Thyroid gland (tissue), 4 donors: ENCODE measurements at regions not wholly inside any gene's neighbourhood (a gene's known extent, or its start where the extent isn't known, plus 50 kb on each side); places are given as distances from the start of the nearest gene placed in this dataset.

ENCODE experiments used
- DNase-seq, 2 donors: peaks; one replicate each; pipeline ENCODE4 v3.0.0-alpha.2; 2019
- H3K27ac ChIP-seq, 3 donors: fragments of 200-600 bp; sonication (generic); 1 replicate in 2 of 3; 2 replicates in 1 of 3; pipeline ENCODE4 v1.5.1; 2016 to 2019; ENCODE audit warnings: mild to moderate bottlenecking in 1 of 3, moderate library complexity in 1 of 3
- H3K27me3 ChIP-seq: fragments of 200-600 bp; sonication (generic); one replicate; pipeline ENCODE4 v1.5.1; 2019
- H3K36me3 ChIP-seq, 2 donors: fragments of 200-600 bp; sonication (generic); one replicate each; pipeline ENCODE4 v1.5.1; 2016 to 2019
- H3K4me1 ChIP-seq, 2 donors: fragments of 200-600 bp; sonication (generic); one replicate each; pipeline ENCODE4 v1.5.1; 2017 to 2019
- H3K4me3 ChIP-seq, 3 donors: fragments of 200-600 bp; sonication (generic); replicated peaks in 1 of 3; 1 replicate in 2 of 3; 2 replicates in 1 of 3; pipeline ENCODE4 v1.5.1; 2016; ENCODE audit warnings: mild to moderate bottlenecking in 1 of 3
- H3K9me3 ChIP-seq: fragments of 200-600 bp; sonication (generic); one replicate; pipeline ENCODE4 v1.5.1; 2017
- POLR2A ChIP-seq, 2 donors: fragments of 450-650 bp; IDR thresholded peaks; one replicate each; pipeline ENCODE4 v1.6.1; 2017; ENCODE audit warnings: antibody characterized with exemption in 2 of 2, mild to moderate bottlenecking in 2 of 2, moderate library complexity in 1 of 2
- WGBS, 2 donors: methylation state at CpG; one replicate each; pipeline ENCODE4 v1.1.5; 2017; 5-methylcytosine and 5-hydroxymethylcytosine counted together
- intact Hi-C: fragments of 100-400 bp; cut with DNase I; formaldehyde crosslinking; loops from one replicate; pipeline ENCODE4 v1.15.1; 2023
- TF ChIP-seq, protein P1 (sequence below), 6 experiments: fragments of 200-600 bp in 3 of 6; fragments of 450-650 bp in 3 of 6; sonication (generic) in 3 of 6; IDR thresholded peaks; one replicate each; pipeline ENCODE4 v1.5.1; 2016 to 2019; ENCODE audit warnings: antibody characterized with exemption in 6 of 6, mild to moderate bottlenecking in 2 of 6, inconsistent platforms in 1 of 6, moderate library complexity in 1 of 6

DNA sequence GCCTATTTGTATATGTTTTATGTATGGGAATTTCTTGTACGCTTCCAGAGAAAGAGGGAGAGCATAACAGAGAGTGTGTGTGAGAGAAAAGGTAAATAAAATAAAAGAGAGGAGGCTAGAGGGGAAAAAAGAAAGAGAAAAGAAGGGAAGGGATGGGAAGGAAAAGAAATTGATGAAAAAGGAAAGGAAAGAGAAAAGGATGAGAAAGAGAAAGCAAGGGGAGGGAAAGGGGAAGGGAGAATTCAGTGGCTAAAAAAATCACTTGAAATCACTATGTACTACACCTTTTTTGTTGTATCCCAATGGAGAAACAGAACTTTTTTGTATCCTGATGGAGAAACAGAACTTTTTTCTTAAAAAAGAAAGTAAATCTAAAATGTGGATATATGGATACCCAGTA, 165.5 kb upstream of the MBNL1 start:
- Histone ChIP-seq H3K4me3 (no peak overlapping the region), H3K4me1 (no peaks in the 10 kb centered on the region), H3K9me3 (no peaks in the 10 kb centered on the region), H3K27ac (no peak overlapping the region), H3K36me3 (no peaks in the 10 kb centered on the region), H3K27me3 (no peaks in the 10 kb centered on the region)
- intact Hi-C loops, result no loop called here
- 96 to 97% methylated on average over 1 of the region's 1 CpG for WGBS, 2 donors
- TF ChIP-seq POLR2A (IDR thresholded peaks at IDR 0.05), result no peak
- TF ChIP-seq, protein P1, sequence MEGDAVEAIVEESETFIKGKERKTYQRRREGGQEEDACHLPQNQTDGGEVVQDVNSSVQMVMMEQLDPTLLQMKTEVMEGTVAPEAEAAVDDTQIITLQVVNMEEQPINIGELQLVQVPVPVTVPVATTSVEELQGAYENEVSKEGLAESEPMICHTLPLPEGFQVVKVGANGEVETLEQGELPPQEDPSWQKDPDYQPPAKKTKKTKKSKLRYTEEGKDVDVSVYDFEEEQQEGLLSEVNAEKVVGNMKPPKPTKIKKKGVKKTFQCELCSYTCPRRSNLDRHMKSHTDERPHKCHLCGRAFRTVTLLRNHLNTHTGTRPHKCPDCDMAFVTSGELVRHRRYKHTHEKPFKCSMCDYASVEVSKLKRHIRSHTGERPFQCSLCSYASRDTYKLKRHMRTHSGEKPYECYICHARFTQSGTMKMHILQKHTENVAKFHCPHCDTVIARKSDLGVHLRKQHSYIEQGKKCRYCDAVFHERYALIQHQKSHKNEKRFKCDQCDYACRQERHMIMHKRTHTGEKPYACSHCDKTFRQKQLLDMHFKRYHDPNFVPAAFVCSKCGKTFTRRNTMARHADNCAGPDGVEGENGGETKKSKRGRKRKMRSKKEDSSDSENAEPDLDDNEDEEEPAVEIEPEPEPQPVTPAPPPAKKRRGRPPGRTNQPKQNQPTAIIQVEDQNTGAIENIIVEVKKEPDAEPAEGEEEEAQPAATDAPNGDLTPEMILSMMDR (IDR thresholded peaks at IDR 0.05), result no peak
- DNase-seq, result no peak

DNA sequence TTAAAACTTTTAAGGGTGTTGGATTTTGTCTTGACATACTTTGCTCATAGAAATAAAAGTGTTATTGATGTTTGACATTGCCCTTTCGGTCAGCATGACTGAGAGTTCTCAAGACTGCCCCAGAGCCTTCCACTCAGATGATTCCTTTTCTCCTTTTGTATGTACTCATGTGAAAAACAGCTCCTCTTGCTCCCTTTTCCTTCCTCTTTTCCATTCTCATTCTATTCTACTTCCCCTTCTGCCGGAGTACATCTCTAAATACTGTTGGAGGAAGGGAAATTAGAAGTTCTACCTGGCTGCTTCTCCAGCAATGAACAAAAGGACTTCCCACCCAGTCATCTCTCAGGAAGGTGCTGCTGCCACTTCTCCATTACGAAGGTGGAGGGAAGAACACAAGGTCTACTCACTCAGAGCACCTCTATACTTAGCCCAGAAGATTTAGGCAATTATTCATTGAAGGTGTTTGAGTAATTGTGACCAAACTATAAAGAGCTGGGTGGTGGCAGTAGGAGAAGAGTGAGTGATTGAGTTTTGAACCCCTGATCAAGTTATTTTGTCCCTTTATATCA, 163.8 kb upstream of the MBNL1 start:
- Histone ChIP-seq H3K27ac (no peak overlapping the region), H3K9me3 (no peaks in the 10 kb centered on the region), H3K4me1 (no peaks in the 10 kb centered on the region), H3K36me3 (no peaks in the 10 kb centered on the region), H3K4me3 (no peak overlapping the region), H3K27me3 (no peaks in the 10 kb centered on the region)
- no peak for TF ChIP-seq POLR2A (IDR thresholded peaks at IDR 0.05)
- TF ChIP-seq, protein P1 (IDR thresholded peaks at IDR 0.05), result no peak
- intact Hi-C loops, result no loop called here
- no peak for DNase-seq
- 85 to 86% methylated on average over 3 of the region's 3 CpGs for WGBS, 2 donors

DNA sequence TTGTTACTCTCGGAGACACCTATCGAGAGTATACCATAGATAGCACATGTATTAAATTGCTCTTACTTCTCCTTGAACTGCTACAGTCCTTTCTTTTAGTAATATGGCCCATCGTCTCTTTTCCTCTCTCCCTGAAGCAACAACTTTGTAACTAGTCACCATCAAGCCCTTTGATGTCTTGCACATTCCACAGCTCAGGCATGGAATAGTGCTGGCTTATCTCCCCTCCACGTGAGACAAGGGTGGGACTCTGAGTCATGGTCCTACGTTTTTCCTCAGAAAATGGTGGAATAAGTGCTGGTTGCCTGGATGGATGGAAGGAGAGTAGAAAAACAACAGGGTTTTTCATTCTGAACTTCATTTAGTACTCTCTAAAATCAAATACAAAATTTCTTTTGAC, 163.3 kb upstream of the MBNL1 start:
- H3K4me3 ChIP-seq, result no peak overlapping the region
- no peak overlapping the region for H3K27ac ChIP-seq
- H3K36me3 ChIP-seq, result no peaks in the 10 kb centered on the region
- H3K9me3 ChIP-seq, result no peaks in the 10 kb centered on the region
- no peaks in the 10 kb centered on the region for H3K27me3 ChIP-seq
- DNase-seq, result no peak
- intact Hi-C loops, result no loop called here
- TF ChIP-seq POLR2A (IDR thresholded peaks at IDR 0.05), result no peak
- TF ChIP-seq, protein P1 (IDR thresholded peaks at IDR 0.05), result no peak
- H3K4me1 ChIP-seq, result no peaks in the 10 kb centered on the region
- WGBS, 2 donors, result 74 to 76% methylated on average over 5 of the region's 5 CpGs

DNA sequence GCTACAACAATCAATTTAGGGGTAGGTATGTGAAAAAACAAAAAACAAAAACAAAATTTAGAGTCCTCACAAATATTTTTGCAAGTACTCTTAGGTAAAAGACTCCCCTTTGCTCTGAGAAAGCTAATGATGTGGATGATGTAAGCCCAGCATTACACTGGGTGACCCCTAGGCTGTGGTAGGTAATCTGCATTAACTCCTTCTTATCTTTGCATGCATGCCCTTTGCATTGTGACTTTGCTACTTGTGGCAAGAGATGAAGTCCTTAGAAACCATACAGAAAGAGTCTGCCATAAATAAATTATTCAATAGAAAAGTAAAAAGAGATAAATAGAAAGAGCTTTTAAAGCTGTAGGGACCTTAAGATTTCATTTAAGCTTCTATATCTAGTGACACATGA, 159.7 kb upstream of the MBNL1 start:
- Histone ChIP-seq H3K4me3 (no peak overlapping the region), H3K36me3 (no peaks in the 10 kb centered on the region), H3K4me1 (no peaks in the 10 kb centered on the region), H3K9me3 (no peaks in the 10 kb centered on the region), H3K27ac (no peak overlapping the region), H3K27me3 (no peaks in the 10 kb centered on the region)
- no peak for TF ChIP-seq POLR2A (IDR thresholded peaks at IDR 0.05)
- TF ChIP-seq, protein P1 (IDR thresholded peaks at IDR 0.05), result no peak
- no peak for DNase-seq
- intact Hi-C loops, result no loop called here

DNA sequence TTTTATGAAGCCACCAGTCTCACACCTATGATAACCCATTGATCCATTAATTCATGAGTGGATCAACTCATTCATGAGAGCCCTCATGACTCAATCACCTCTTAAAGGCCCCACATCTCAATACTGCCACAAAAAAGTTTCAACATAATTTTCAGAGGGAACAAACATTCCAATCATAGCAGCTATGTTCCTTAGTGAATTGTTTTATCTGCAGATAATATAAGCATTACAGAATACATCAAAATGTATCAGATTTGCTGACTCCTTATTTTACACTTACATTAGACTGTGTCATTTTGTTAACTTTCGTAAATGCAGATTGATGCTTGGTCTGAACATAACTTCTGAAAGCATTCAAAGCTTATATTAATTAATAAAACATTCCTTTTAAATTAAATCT, 155.3 kb upstream of the MBNL1 start:
- TF ChIP-seq POLR2A (IDR thresholded peaks at IDR 0.05), result no peak
- TF ChIP-seq, protein P1 (IDR thresholded peaks at IDR 0.05), result no peak
- 97 to 99% methylated on average over 1 of the region's 1 CpG for WGBS, 2 donors
- intact Hi-C loops, result no loop called here
- Histone ChIP-seq H3K4me3 (no peak overlapping the region), H3K36me3 (no peaks in the 10 kb centered on the region), H3K4me1 (no peaks in the 10 kb centered on the region), H3K27ac (no peak overlapping the region), H3K9me3 (no peaks in the 10 kb centered on the region), H3K27me3 (no peaks in the 10 kb centered on the region)
- no peak for DNase-seq
